IMR-90 (cell line): ENCODE measurements at regions not wholly inside any gene's neighbourhood (a gene's known extent, or its start where the extent isn't known, plus 50 kb on each side); places are given as distances from the start of the nearest gene placed in this dataset.

ENCODE experiments used
- ATAC-seq: fragments of 200-7000 bp; cut with Tn5 transposase; 2 replicates; pipeline ENCODE4 v1.9.1; 2020; ENCODE audit warnings: low read depth, mild to moderate bottlenecking, moderate library complexity
- BruUV-seq: library from RNA; stranded (reverse); fragments of 400-500 nt; replicated peaks from 2 replicates; lab custom pipeline; 2021; lab: Mats Ljungman, UMichigan
- CTCF ChIA-PET: fragments of 300-600 bp; formaldehyde crosslinking; extraction: SDS; loops from one replicate; lab custom pipeline; 2021; ENCODE audit warnings: antibody characterized with exemption; lab: Yijun Ruan, JAX
- POLR2A ChIA-PET: fragments of 300-600 bp; sonication (Branson Sonifier 250); formaldehyde crosslinking; loops from one replicate; lab custom pipeline; 2022; ENCODE audit warnings: antibody characterized with exemption; ENCODE audit not compliant: unreplicated experiment; lab: Charles Lee
- DNase-seq: peaks from one replicate; pipeline ENCODE4 v3.0.0; 2013
- H2AFZ ChIP-seq: replicated peaks from 2 replicates; pipeline ENCODE3; 2013; ENCODE audit warnings: low read length, mild to moderate bottlenecking; ENCODE audit not compliant: poor library complexity
- H2AK5ac ChIP-seq: 2 replicates; pipeline ENCODE4 v1.6.1; 2013; ENCODE audit warnings: low read depth, low read length, inconsistent platforms
- H2AK9ac ChIP-seq: replicated peaks from 2 replicates; pipeline ENCODE3; 2013; ENCODE audit warnings: mild to moderate bottlenecking, low read depth, low read length, moderate library complexity; ENCODE audit not compliant: poor library complexity
- H2BK120ac ChIP-seq: 2 replicates; pipeline ENCODE4 v1.6.1; 2013; ENCODE audit warnings: low read depth, low read length, inconsistent platforms
- H2BK15ac ChIP-seq: 3 replicates; pipeline ENCODE4 v1.6.1; 2013; ENCODE audit warnings: low read depth, low read length, inconsistent platforms
- H2BK20ac ChIP-seq: 2 replicates; pipeline ENCODE4 v1.6.1; 2013; ENCODE audit warnings: low read depth, mild to moderate bottlenecking, inconsistent platforms, low read length, moderate library complexity
- H2BK5ac ChIP-seq: 2 replicates; pipeline ENCODE4 v1.6.1; 2013; ENCODE audit warnings: mild to moderate bottlenecking, low read depth, low read length, inconsistent platforms; ENCODE audit not compliant: poor library complexity, severe bottlenecking
- H3K14ac ChIP-seq: replicated peaks from 2 replicates; pipeline ENCODE4 v1.6.1; 2013; ENCODE audit warnings: low read depth, low read length, inconsistent platforms
- H3K18ac ChIP-seq: 2 replicates; pipeline ENCODE4 v1.6.1; 2013; ENCODE audit warnings: low read depth, low read length, control low read depth
- H3K23ac ChIP-seq: 2 replicates; pipeline ENCODE4 v1.6.1; 2013; ENCODE audit warnings: low read depth, low read length, inconsistent platforms
- H3K27ac ChIP-seq: 2 replicates; pipeline ENCODE4 v1.5.1; 2013; ENCODE audit warnings: mild to moderate bottlenecking, control low read depth, low read length; ENCODE audit not compliant: insufficient read depth
- H3K27me3 ChIP-seq: 2 replicates; pipeline ENCODE4 v1.6.1; 2013; ENCODE audit warnings: low read length; ENCODE audit not compliant: control insufficient read depth, insufficient read depth
- H3K36me3 ChIP-seq: 2 replicates; pipeline ENCODE4 v1.6.1; 2013; ENCODE audit warnings: low read length, mixed read lengths; ENCODE audit not compliant: control insufficient read depth, insufficient read depth
- H3K4ac ChIP-seq: 2 replicates; pipeline ENCODE4 v1.6.1; 2013; ENCODE audit warnings: low read depth, low read length, inconsistent platforms
- H3K4me1 ChIP-seq: 2 replicates; pipeline ENCODE4 v1.6.1; 2013; ENCODE audit warnings: low read length, mixed read lengths; ENCODE audit not compliant: control insufficient read depth, insufficient read depth
- H3K4me2 ChIP-seq: 2 replicates; pipeline ENCODE4 v1.6.1; 2013; ENCODE audit warnings: low read depth, mild to moderate bottlenecking, control low read depth, low read length, moderate library complexity
- H3K4me3 ChIP-seq: 2 replicates; pipeline ENCODE4 v1.5.1; 2013; ENCODE audit warnings: low read depth, mild to moderate bottlenecking, control low read depth, low read length, moderate library complexity; ENCODE audit not compliant: insufficient read depth
- H3K56ac ChIP-seq: 2 replicates; pipeline ENCODE4 v1.6.1; 2013; ENCODE audit warnings: low read length, inconsistent platforms; ENCODE audit not compliant: insufficient read depth; ENCODE audit errors: extremely low read depth
- H3K79me1 ChIP-seq, 2 experiments: 2 replicates each; pipeline ENCODE4 v1.6.1; 2013; ENCODE audit warnings: low read length in 2 of 2, inconsistent platforms in 1 of 2, low read depth in 1 of 2
- H3K9ac ChIP-seq: 2 replicates; pipeline ENCODE4 v1.6.1; 2013; ENCODE audit warnings: low read depth, low read length, control low read depth
- H3K9me1 ChIP-seq: 2 replicates; pipeline ENCODE4 v1.6.1; 2013; ENCODE audit warnings: low read length, inconsistent platforms; ENCODE audit not compliant: insufficient read depth
- H3K9me3 ChIP-seq: 2 replicates; pipeline ENCODE4 v1.6.1; 2013; ENCODE audit warnings: low read length; ENCODE audit not compliant: control insufficient read depth, insufficient read depth
- H4K20me1 ChIP-seq: 2 replicates; pipeline ENCODE4 v1.6.1; 2013; ENCODE audit warnings: low read length, inconsistent platforms; ENCODE audit not compliant: insufficient read depth
- H4K5ac ChIP-seq: 2 replicates; pipeline ENCODE4 v1.6.1; 2013; ENCODE audit warnings: mild to moderate bottlenecking, low read depth, low read length, control low read depth
- H4K8ac ChIP-seq, 2 experiments: 2 replicates each; pipeline ENCODE4 v1.6.1; 2013; ENCODE audit warnings: low read depth in 2 of 2, low read length in 2 of 2, control low read depth in 1 of 2, inconsistent platforms in 1 of 2
- H4K91ac ChIP-seq: 2 replicates; pipeline ENCODE4 v1.6.1; 2013; ENCODE audit warnings: low read depth, low read length, inconsistent platforms; ENCODE audit not compliant: insufficient read depth
- BHLHE40 ChIP-seq: fragments of 150-350 bp; IDR thresholded peaks from 2 replicates; pipeline ENCODE4 v1.6.1; 2016; ENCODE audit warnings: mild to moderate bottlenecking, low read depth, low read length
- MAFK ChIP-seq: IDR thresholded peaks from 2 replicates; pipeline ENCODE4 v1.6.1; 2012; ENCODE audit warnings: low read depth, low read length, improper control_type of control experiment
- MAZ ChIP-seq: IDR thresholded peaks from 2 replicates; pipeline ENCODE4 v1.6.1; 2012; ENCODE audit warnings: low read depth, mild to moderate bottlenecking, low read length, improper control_type of control experiment, moderate library complexity, borderline replicate concordance
- NFE2L2 ChIP-seq: fragments of 150-350 bp; IDR thresholded peaks from 2 replicates; pipeline ENCODE4 v1.6.1; 2016; ENCODE audit warnings: low read depth, mild to moderate bottlenecking, low read length
- POLR2A ChIP-seq: IDR thresholded peaks from 2 replicates; pipeline ENCODE4 v1.6.1; 2012; ENCODE audit warnings: mild to moderate bottlenecking, low read depth, low read length
- RAD21 ChIP-seq: IDR thresholded peaks from 2 replicates; pipeline ENCODE4 v1.6.1; 2012; ENCODE audit warnings: low read length, improper control_type of control experiment
- RCOR1 ChIP-seq: IDR thresholded peaks from 2 replicates; pipeline ENCODE4 v1.6.1; 2012; ENCODE audit warnings: mild to moderate bottlenecking, low read length, improper control_type of control experiment; ENCODE audit not compliant: insufficient replicate concordance
- RFX5 ChIP-seq: IDR thresholded peaks from 2 replicates; pipeline ENCODE4 v1.8.0; 2012; ENCODE audit warnings: low read depth, mild to moderate bottlenecking, low read length, moderate library complexity
- SMC3 ChIP-seq: fragments of 150-350 bp; IDR thresholded peaks from 2 replicates; pipeline ENCODE4 v1.6.1; 2016; ENCODE audit warnings: low read depth, mild to moderate bottlenecking, antibody characterized with exemption, low read length, moderate library complexity
- WGBS, 2 experiments: methylation state at CpG; one replicate each; pipeline versions ENCODE4 v1.1.5 to v1.1.7; 2013; ENCODE audit warnings: missing lambda C conversion rate in 2 of 2; ENCODE audit not compliant: insufficient read length in 1 of 2; ENCODE audit errors: extremely low coverage in 2 of 2; 5-methylcytosine and 5-hydroxymethylcytosine counted together
- dilution Hi-C: fragments of 300-500 bp; cut with HindIII; formaldehyde crosslinking; loops from one replicate; pipeline ENCODE4 v1.14.3; 2018; ENCODE audit warnings: low sequenced_read_pairs; ENCODE audit not compliant: unreplicated experiment
- in situ Hi-C: fragments of 300-500 bp; cut with MboI; formaldehyde crosslinking; loops from 3 replicates; pipeline ENCODE4 v1.14.3; 2019; ENCODE audit warnings: low sequenced_read_pairs, inconsistent platforms, mixed read lengths
- intact Hi-C: fragments of 100-400 bp; cut with micrococcal nuclease; formaldehyde crosslinking; loops from 2 replicates; pipeline ENCODE4 v1.10.0; 2022
- TF ChIP-seq, protein P1 (sequence below): fragments of 150-350 bp; IDR thresholded peaks from 2 replicates; pipeline ENCODE4 v1.6.1; 2017; ENCODE audit warnings: mild to moderate bottlenecking, antibody characterized with exemption, low read length, low read depth

DNA sequence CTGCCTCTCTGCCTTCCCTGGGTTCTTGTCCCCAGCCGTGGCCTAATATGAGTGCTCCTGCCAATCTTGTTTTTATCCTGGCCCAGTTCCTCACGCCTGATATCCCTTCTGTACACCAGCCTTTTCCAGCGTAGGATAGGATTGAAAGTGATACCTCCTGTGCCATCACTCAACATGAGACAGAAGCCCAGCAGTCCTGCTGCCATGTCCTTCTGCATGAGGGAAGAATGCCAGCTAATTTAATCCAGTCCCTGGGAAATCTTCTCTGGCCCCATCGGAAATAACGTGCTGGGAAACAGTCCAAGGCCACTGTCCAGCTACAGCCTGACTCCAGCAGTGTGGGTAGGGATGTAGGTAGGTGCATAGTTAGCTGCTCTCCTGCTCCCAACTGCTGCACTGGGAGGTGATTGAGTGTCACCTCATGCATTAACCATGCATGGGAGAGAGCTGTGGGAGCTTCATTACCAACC lies 92.0 kb upstream of the TPM1 start:
- H3K56ac ChIP-seq = no peak overlapping the region
- H2BK5ac ChIP-seq = no peak overlapping the region
- H3K4ac ChIP-seq = no peak overlapping the region
- CTCF ChIA-PET = no interaction called here
- H2AK5ac ChIP-seq = no peak overlapping the region; the same call in 1 of the 2 replicates
- no peak overlapping the region for H2BK120ac ChIP-seq
- H3K14ac ChIP-seq = no peak overlapping the region
- TF ChIP-seq, protein P1, sequence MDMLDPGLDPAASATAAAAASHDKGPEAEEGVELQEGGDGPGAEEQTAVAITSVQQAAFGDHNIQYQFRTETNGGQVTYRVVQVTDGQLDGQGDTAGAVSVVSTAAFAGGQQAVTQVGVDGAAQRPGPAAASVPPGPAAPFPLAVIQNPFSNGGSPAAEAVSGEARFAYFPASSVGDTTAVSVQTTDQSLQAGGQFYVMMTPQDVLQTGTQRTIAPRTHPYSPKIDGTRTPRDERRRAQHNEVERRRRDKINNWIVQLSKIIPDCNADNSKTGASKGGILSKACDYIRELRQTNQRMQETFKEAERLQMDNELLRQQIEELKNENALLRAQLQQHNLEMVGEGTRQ = no peak
- TF ChIP-seq POLR2A = no peak
- no peak for TF ChIP-seq RFX5
- no peak for TF ChIP-seq RCOR1
- no peak for TF ChIP-seq SMC3
- TF ChIP-seq BHLHE40 = no peak
- TF ChIP-seq NFE2L2 = no peak
- no peak for TF ChIP-seq MAFK
- no peak for TF ChIP-seq RAD21
- no peak for TF ChIP-seq MAZ
- ATAC-seq (no peak), DNase-seq (no peak)
- intact Hi-C loops = no loop called here
- H3K4me3 ChIP-seq = no peak overlapping the region
- dilution Hi-C loops = no loop called here
- H3K9me3 ChIP-seq = no peaks in the 10 kb centered on the region
- no peak overlapping the region for H2AK9ac ChIP-seq
- no peak overlapping the region for H4K8ac ChIP-seq
- WGBS, 2 experiments = 63% methylated on average over 4 of the region's 5 CpGs; no CpG with 5 or more reads in 1 of the 2 experiments
- H4K20me1 ChIP-seq = no peaks in the 10 kb centered on the region
- no peak overlapping the region for H2AFZ ChIP-seq
- no peak overlapping the region for H3K27ac ChIP-seq
- H2BK15ac ChIP-seq = no peak overlapping the region
- no peak overlapping the region for H3K18ac ChIP-seq
- H3K4me2 ChIP-seq = no peak overlapping the region
- in situ Hi-C loops = no loop called here
- no peaks in the 10 kb centered on the region for H3K79me1 ChIP-seq
- H3K27me3 ChIP-seq = peaks cover 2% of the 10 kb centered on the region; the same call in 1 of the 2 replicates
- POLR2A ChIA-PET = no interaction called here
- H3K4me1 ChIP-seq = peaks cover 3% of the 10 kb centered on the region; the same call in 1 of the 2 replicates
- peaks cover 13% of the 10 kb centered on the region for H3K9me1 ChIP-seq
- no peaks in the 10 kb centered on the region for H3K36me3 ChIP-seq
- no TSS peak for BruUV-seq
- no peak overlapping the region for H4K91ac ChIP-seq
- no peak overlapping the region for H3K9ac ChIP-seq
- H2BK20ac ChIP-seq = no peak overlapping the region
- no peak overlapping the region for H4K5ac ChIP-seq
- no peak overlapping the region for H3K23ac ChIP-seq
